ENCODE measurements at regions not wholly inside any gene's neighbourhood (a gene's known extent, or its start where the extent isn't known, plus 50 kb on each side); places are given as distances from the start of the nearest gene placed in this dataset.

DNA sequence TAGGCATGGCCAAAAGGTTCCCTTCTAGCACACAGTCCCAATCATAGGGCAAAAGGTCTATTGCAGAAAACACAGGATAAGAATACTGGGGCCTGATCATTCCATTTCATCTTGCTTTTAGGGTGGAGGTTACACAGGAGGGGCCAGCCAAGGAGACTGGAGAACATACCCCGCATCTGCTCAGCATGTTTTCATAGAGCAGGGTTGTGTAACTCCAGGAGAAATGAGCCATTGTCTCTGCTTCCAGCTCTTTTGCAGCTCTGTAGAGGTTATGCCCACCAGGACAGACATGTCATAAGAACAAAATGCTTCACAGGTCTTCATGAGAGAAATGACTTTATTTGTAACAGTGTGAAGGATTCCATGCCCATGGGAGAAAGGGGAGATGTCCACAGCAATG, 742.8 kb downstream of the DACH1 start:
- TF ChIP-seq, protein P1, sequence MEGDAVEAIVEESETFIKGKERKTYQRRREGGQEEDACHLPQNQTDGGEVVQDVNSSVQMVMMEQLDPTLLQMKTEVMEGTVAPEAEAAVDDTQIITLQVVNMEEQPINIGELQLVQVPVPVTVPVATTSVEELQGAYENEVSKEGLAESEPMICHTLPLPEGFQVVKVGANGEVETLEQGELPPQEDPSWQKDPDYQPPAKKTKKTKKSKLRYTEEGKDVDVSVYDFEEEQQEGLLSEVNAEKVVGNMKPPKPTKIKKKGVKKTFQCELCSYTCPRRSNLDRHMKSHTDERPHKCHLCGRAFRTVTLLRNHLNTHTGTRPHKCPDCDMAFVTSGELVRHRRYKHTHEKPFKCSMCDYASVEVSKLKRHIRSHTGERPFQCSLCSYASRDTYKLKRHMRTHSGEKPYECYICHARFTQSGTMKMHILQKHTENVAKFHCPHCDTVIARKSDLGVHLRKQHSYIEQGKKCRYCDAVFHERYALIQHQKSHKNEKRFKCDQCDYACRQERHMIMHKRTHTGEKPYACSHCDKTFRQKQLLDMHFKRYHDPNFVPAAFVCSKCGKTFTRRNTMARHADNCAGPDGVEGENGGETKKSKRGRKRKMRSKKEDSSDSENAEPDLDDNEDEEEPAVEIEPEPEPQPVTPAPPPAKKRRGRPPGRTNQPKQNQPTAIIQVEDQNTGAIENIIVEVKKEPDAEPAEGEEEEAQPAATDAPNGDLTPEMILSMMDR (conservative IDR thresholded peaks at IDR 0.05), result no peak
- no peak overlapping the region for H3K27ac ChIP-seq

DNA sequence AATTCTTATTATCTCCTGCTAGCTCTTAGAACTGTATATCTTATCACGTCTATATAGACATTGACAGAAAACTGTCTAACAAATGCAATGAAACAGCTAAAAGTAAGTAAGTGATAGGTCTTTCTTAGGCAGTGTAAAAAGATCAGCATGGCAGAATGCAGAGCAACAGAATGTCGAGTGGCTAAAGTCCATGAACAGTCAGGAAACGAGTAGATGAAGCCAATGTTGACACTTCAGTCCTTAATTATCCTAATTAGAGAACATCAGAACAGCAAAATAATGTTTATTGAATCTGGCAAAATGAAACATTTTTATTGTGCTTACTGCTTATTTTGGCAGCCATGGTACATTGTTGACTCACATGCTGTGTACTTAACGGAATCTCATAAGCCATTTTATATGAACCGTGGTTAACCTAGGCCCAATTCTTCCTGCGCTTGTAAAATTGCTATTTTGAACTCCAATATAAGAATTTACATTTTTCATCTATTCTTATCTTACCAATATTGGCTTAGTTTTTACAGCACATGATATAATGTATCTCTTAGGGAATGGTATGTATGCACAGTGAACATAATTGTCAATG, 748.1 kb downstream of the DACH1 start:
- TF ChIP-seq, protein P1 (conservative IDR thresholded peaks at IDR 0.05), result no peak

DNA sequence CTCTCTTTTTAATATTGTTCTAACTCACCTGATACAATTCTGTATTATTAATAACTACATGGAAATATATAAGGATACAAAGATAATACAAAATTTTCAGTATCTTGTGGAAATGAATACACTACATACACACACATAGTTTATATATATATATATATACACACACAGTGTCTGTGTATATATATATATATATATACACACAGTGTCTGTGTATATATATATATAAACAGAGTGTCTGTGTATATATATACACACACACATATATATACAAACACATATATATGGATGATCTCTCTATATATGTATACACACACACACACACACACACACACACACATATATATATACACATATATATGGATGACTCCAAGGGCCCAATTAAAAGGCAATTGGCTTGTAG, 749.1 kb downstream of the DACH1 start:
- no peak overlapping the region for H3K27ac ChIP-seq
- TF ChIP-seq, protein P1 (conservative IDR thresholded peaks at IDR 0.05), result no peak

More for the DNA sequence above, 748.1 kb downstream of the DACH1 start:
- H3K27ac ChIP-seq, result no peak overlapping the region

DNA sequence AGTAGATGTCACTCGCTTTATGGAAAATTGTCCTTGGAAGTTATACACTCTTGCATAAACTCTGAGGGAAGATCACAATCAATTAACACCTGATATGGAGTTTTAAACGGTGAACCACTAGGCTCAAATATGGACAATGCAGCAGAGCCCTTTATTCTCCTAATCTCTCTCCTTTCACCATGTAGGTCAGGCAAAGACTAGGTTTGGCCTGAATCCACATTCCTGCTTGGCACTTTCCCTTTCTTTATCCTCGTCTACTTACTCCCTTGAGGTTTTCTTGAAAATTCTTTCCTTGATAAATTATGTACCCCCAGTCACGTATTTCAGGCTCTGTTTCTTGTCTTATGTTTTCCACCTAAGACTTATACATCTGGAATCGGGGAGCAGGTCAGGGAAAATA, 751.7 kb downstream of the DACH1 start:
- H3K27ac ChIP-seq, result no peak overlapping the region
- TF ChIP-seq, protein P1 (conservative IDR thresholded peaks at IDR 0.05), result no peak

DNA sequence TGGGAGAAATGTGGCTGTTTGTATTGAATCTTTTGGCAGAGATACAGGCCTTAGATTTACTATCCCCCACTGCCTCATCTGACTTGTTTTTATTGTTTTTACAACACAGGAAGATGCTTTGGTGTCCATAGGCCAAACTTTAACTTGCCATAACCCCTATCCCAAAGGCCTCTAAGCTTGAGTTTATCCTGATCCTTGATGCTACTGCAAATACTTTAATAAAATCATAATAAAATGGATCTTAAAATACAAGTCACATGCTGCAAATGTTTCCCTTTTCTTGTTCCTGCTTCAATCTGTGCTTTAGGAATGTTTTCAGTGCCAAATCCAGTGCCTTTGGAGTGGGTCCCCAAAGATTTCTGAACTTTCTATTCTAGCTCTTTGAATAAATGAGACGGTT, 770.6 kb downstream of the DACH1 start:
- no peak overlapping the region for H3K27ac ChIP-seq
- TF ChIP-seq, protein P1 (conservative IDR thresholded peaks at IDR 0.05), result no peak

DNA sequence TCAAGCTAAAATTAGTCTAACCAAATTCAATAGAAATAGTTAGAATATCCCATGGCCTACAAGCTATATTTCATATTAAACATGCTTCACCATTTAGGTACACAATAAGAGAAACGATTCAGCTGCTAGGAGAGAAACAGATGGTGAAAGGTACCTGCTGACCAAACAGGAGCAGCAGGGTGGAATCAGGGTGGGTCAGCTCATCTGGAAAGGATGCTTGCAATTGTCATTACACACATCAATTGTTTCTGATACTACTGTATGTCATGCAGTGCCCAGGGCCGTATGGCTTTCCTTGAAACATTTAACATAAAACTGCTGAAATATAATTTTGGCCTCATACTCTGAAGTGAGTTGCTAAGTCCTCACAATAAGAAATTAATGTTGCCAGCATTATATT, 776.0 kb downstream of the DACH1 start:
- TF ChIP-seq, protein P1 (conservative IDR thresholded peaks at IDR 0.05), result no peak
- H3K27ac ChIP-seq, result no peak overlapping the region

DNA sequence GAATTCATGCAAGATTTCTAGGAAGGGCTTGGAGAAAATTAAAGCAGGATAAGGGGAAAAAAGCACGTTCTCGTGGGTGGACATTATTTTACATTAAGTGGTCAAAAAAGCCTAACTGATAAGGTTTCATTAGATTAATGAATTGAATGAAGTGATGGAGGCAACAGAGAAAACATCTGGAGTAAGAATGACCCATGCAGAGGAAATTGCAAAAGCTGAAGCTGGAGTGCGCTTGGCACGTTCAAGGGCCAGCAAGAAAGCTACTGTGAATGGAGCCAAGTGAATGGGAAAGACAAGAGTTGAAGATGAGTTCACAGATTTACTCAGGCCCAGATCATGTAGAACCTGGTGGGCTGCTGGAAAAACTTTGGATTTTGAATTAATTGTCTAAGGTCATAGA, 777.9 kb downstream of the DACH1 start:
- no peak overlapping the region for H3K27ac ChIP-seq
- TF ChIP-seq, protein P1 (conservative IDR thresholded peaks at IDR 0.05), result no peak

Measured in VCaP (cell line).